GM12878 (cell line): ENCODE measurements at regions not wholly inside any gene's neighbourhood (a gene's known extent, or its start where the extent isn't known, plus 50 kb on each side); places are given as distances from the start of the nearest gene placed in this dataset.

Source experiments
- ATAC-seq: fragments of 200-7000 bp; cut with Tn5 transposase; 3 replicates; pipeline ENCODE4 v1.9.1; 2020; ENCODE audit warnings: mild to moderate bottlenecking, moderate library complexity
- BruUV-seq: library from RNA; stranded (reverse); fragments of 400-500 nt; replicated peaks from 2 replicates; lab custom pipeline; 2021; lab: Mats Ljungman, UMichigan
- CTCF ChIA-PET: fragments of 300-600 bp; sonication (Branson Sonifier 250); formaldehyde crosslinking; extraction: SDS; loops from one replicate; lab custom pipeline; 2021; ENCODE audit warnings: inconsistent platforms; lab: Yijun Ruan, JAX
- POLR2A ChIA-PET: fragments of 350-600 bp; formaldehyde crosslinking; extraction: SDS; loops from one replicate; lab custom pipeline; 2021; ENCODE audit warnings: inconsistent platforms; lab: Charles Lee
- RAD21 ChIA-PET: fragments of 300-600 bp; sonication (Branson Sonifier 250); formaldehyde crosslinking; loops from one replicate; lab custom pipeline; 2023; ENCODE audit warnings: antibody characterized with exemption; ENCODE audit not compliant: unreplicated experiment; lab: Charles Lee
- SMC1A ChIA-PET: fragments of 300-600 bp; sonication (Branson Sonifier 250); formaldehyde crosslinking; loops from one replicate; lab custom pipeline; 2023; ENCODE audit not compliant: unreplicated experiment, uncharacterized antibody; lab: Charles Lee
- DNase-seq: peaks from one replicate; pipeline ENCODE4 v3.0.0-alpha.2; 2011; ENCODE audit warnings: low read depth, low spot score
- FAIRE-seq: peaks from 3 replicates; lab custom pipeline; 2011; peaks lifted over from hg19 to GRCh38; lab: Jason Lieb, UNC
- H2AFZ ChIP-seq: 2 replicates; pipeline ENCODE4 v1.6.0; 2011; ENCODE audit warnings: low read depth, low read length, control low read depth; ENCODE audit not compliant: control insufficient read depth
- H3K27ac ChIP-seq: 2 replicates; pipeline ENCODE4 v1.5.1; 2011; ENCODE audit warnings: control low read depth; ENCODE audit not compliant: control insufficient read depth, insufficient read depth
- H3K27me3 ChIP-seq, 2 experiments: replicated peaks in 1 of 2; 2 replicates each; pipeline versions ENCODE4 v1.6.0 to v1.6.1; 2011; ENCODE audit warnings: low read length in 1 of 2; ENCODE audit not compliant: control insufficient read depth in 2 of 2, insufficient read depth in 2 of 2
- H3K36me3 ChIP-seq, 2 experiments: 2 replicates each; pipeline ENCODE4 v1.5.1; 2011; ENCODE audit warnings: low read length in 1 of 2; ENCODE audit not compliant: control insufficient read depth in 2 of 2, insufficient read depth in 2 of 2
- H3K4me1 ChIP-seq: 2 replicates; pipeline ENCODE4 v1.6.1; 2011; ENCODE audit warnings: mild to moderate bottlenecking, low read length, moderate library complexity, mixed read lengths; ENCODE audit not compliant: control insufficient read depth, insufficient read depth
- H3K4me2 ChIP-seq: 2 replicates; pipeline ENCODE4 v1.6.0; 2011; ENCODE audit warnings: control low read depth; ENCODE audit not compliant: control insufficient read depth, insufficient read depth
- H3K4me3 ChIP-seq: fragments of 200-600 bp; sonication (generic); 2 replicates; pipeline ENCODE4 v1.5.1; 2016
- H3K79me2 ChIP-seq: 2 replicates; pipeline ENCODE4 v1.6.0; 2011; ENCODE audit warnings: low read length; ENCODE audit not compliant: control insufficient read depth, insufficient read depth
- H3K9ac ChIP-seq: 2 replicates; pipeline ENCODE4 v1.8.0; 2011; ENCODE audit warnings: low read length, control low read depth, mixed read lengths; ENCODE audit not compliant: control insufficient read depth, insufficient read depth
- H3K9me3 ChIP-seq: replicated peaks from 3 replicates; pipeline ENCODE4 v1.5.1; 2011; ENCODE audit warnings: mild to moderate bottlenecking, low read length; ENCODE audit not compliant: control insufficient read depth, insufficient read depth
- H4K20me1 ChIP-seq: 2 replicates; pipeline ENCODE4 v1.6.0; 2011; ENCODE audit not compliant: control insufficient read depth, insufficient read depth
- ASH2L ChIP-seq: fragments of 300-600, 200-600 bp; sonication (generic); IDR thresholded peaks from 2 replicates; pipeline ENCODE4 v1.6.1; 2017; ENCODE audit warnings: low read depth, mild to moderate bottlenecking, borderline replicate concordance
- CREB1 ChIP-seq: IDR thresholded peaks from 2 replicates; pipeline ENCODE4 v1.6.1; 2012; ENCODE audit warnings: low read depth, mild to moderate bottlenecking, inconsistent platforms
- KAT2A ChIP-seq: conservative IDR thresholded peaks from 2 replicates; pipeline ENCODE4 v1.6.1; 2011; ENCODE audit warnings: low read depth, low read length; ENCODE audit not compliant: control insufficient read depth
- NR2C1 ChIP-seq: fragments of 450-650 bp; IDR thresholded peaks from 2 replicates; pipeline ENCODE4 v1.6.1; 2017; ENCODE audit warnings: antibody characterized with exemption, mild to moderate bottlenecking, moderate library complexity
- PML ChIP-seq: IDR thresholded peaks from 2 replicates; pipeline ENCODE4 v1.6.1; 2012; ENCODE audit warnings: low read length, inconsistent platforms
- POU2F2 ChIP-seq: IDR thresholded peaks from 3 replicates; pipeline ENCODE4 v1.6.1; 2011; ENCODE audit warnings: low read depth, mild to moderate bottlenecking, low read length, borderline replicate concordance
- SMAD1 ChIP-seq: fragments of 450-650 bp; IDR thresholded peaks from 2 replicates; pipeline ENCODE4 v1.6.1; 2018; ENCODE audit warnings: mild to moderate bottlenecking, low read depth; ENCODE audit not compliant: partially characterized antibody
- SREBF1 ChIP-seq: IDR thresholded peaks from 2 replicates; pipeline ENCODE4 v1.6.1; 2012; ENCODE audit warnings: mild to moderate bottlenecking, low read length
- SUZ12 ChIP-seq: fragments of 200-600 bp; sonication (generic); IDR thresholded peaks from one replicate; pipeline ENCODE4 v1.6.1; 2018; ENCODE audit warnings: antibody characterized with exemption, mild to moderate bottlenecking; ENCODE audit not compliant: unreplicated experiment
- TCF3 ChIP-seq: IDR thresholded peaks from 2 replicates; pipeline ENCODE4 v1.6.1; 2012; ENCODE audit warnings: low read depth, mild to moderate bottlenecking, low read length, borderline replicate concordance; ENCODE audit not compliant: insufficient read depth
- TCF7 ChIP-seq: IDR thresholded peaks from 2 replicates; pipeline ENCODE4 v1.6.1; 2014; ENCODE audit warnings: antibody characterized with exemption, borderline replicate concordance
- WGBS: methylation state at CpG from one replicate; pipeline ENCODE4 v1.1.6; 2016; ENCODE audit warnings: low lambda C conversion rate; ENCODE audit not compliant: insufficient replicate concordance, insufficient coverage; ENCODE audit errors: missing lambda C conversion rate; 5-methylcytosine and 5-hydroxymethylcytosine counted together
- in situ Hi-C: fragments of 300-500 bp; cut with MboI; formaldehyde crosslinking; loops from 9 replicates; pipeline ENCODE4 v1.14.3; 2018; ENCODE audit warnings: mixed read lengths
- intact Hi-C: fragments of 100-400 bp; cut with micrococcal nuclease; formaldehyde crosslinking; loops from one replicate; pipeline ENCODE4 v1.14.2; 2022; ENCODE audit not compliant: unreplicated experiment
- TF ChIP-seq, protein P1 (sequence below): fragments of 450-650 bp; formaldehyde crosslinking; IDR thresholded peaks from 2 replicates; pipeline ENCODE4 v1.5.0; 2022; ENCODE audit warnings: mild to moderate bottlenecking, missing genetic modification characterization
- TF ChIP-seq, protein P2 (sequence below): fragments of 450-650 bp; IDR thresholded peaks from 2 replicates; pipeline ENCODE4 v1.6.1; 2017; ENCODE audit warnings: mild to moderate bottlenecking, moderate library complexity

DNA sequence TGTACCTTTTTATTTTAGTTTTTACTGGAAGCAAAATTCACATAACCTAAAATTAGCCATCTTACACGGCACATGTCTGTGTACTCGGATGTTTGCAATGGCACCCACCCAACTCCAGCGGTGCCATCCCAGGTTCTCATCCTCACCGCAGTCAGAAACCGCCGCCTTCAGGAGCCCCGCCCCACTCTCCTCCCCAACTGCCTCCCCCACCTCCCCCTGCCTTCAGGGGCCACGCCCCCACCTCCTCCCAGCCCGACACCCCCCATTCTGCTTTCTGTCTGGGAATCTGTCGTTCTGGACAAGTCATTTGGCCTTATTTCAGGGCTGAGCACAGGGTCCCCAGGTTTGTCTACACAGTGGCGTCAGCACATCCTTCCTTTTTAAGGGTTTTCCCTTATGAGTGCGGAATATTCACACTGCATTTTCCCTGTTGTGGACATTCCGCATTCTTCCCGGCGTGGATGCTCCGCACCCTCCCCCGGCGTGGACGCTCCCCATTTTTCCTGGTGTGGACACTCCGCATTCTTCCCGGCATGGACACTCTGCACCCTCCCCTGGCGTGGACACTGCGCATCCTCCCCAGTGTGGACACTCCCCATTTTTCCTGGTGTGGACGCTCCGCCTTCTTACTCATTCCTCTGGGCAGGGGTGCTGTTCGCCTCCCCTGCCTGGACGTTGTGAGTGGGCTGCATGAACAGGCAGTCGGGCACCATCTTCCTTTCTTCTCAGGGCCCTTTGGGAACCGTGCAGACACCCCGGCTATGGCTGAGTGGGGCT, 135.4 kb upstream of the NKX1-1 start:
- DNase-seq (no peak), FAIRE-seq (no peak), ATAC-seq (no peak)
- no peak overlapping the region for H3K4me2 ChIP-seq
- H4K20me1 ChIP-seq, result no peaks in the 10 kb centered on the region
- RAD21 ChIA-PET, result no interaction called here
- POLR2A ChIA-PET, result no interaction called here
- H2AFZ ChIP-seq, result no peak overlapping the region
- in situ Hi-C loops, result no loop called here
- H3K4me3 ChIP-seq, result no peak overlapping the region
- no peaks in the 10 kb centered on the region for H3K36me3 ChIP-seq
- CTCF ChIA-PET, result no interaction called here
- no peaks in the 10 kb centered on the region for H3K9me3 ChIP-seq
- no peaks in the 10 kb centered on the region for H3K27me3 ChIP-seq
- no peaks in the 10 kb centered on the region for H3K4me1 ChIP-seq
- 46% methylated on average over 22 of the region's 30 CpGs for WGBS
- intact Hi-C loops, result no loop called here
- SMC1A ChIA-PET, result no interaction called here
- H3K79me2 ChIP-seq, result no peaks in the 10 kb centered on the region
- BruUV-seq, result no TSS peak
- no peak overlapping the region for H3K27ac ChIP-seq
- H3K9ac ChIP-seq, result no peak overlapping the region
- TF ChIP-seq POU2F2, result no peak
- TF ChIP-seq, protein P1, sequence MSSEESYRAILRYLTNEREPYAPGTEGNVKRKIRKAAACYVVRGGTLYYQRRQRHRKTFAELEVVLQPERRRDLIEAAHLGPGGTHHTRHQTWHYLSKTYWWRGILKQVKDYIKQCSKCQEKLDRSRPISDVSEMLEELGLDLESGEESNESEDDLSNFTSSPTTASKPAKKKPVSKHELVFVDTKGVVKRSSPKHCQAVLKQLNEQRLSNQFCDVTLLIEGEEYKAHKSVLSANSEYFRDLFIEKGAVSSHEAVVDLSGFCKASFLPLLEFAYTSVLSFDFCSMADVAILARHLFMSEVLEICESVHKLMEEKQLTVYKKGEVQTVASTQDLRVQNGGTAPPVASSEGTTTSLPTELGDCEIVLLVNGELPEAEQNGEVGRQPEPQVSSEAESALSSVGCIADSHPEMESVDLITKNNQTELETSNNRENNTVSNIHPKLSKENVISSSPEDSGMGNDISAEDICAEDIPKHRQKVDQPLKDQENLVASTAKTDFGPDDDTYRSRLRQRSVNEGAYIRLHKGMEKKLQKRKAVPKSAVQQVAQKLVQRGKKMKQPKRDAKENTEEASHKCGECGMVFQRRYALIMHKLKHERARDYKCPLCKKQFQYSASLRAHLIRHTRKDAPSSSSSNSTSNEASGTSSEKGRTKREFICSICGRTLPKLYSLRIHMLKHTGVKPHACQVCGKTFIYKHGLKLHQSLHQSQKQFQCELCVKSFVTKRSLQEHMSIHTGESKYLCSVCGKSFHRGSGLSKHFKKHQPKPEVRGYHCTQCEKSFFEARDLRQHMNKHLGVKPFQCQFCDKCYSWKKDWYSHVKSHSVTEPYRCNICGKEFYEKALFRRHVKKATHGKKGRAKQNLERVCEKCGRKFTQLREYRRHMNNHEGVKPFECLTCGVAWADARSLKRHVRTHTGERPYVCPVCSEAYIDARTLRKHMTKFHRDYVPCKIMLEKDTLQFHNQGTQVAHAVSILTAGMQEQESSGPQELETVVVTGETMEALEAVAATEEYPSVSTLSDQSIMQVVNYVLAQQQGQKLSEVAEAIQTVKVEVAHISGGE (CRISPR knock-in tag), result no peak
- no peak for TF ChIP-seq PML
- no peak for TF ChIP-seq ASH2L
- no peak for TF ChIP-seq SREBF1
- TF ChIP-seq NR2C1, result no peak
- TF ChIP-seq, protein P2, sequence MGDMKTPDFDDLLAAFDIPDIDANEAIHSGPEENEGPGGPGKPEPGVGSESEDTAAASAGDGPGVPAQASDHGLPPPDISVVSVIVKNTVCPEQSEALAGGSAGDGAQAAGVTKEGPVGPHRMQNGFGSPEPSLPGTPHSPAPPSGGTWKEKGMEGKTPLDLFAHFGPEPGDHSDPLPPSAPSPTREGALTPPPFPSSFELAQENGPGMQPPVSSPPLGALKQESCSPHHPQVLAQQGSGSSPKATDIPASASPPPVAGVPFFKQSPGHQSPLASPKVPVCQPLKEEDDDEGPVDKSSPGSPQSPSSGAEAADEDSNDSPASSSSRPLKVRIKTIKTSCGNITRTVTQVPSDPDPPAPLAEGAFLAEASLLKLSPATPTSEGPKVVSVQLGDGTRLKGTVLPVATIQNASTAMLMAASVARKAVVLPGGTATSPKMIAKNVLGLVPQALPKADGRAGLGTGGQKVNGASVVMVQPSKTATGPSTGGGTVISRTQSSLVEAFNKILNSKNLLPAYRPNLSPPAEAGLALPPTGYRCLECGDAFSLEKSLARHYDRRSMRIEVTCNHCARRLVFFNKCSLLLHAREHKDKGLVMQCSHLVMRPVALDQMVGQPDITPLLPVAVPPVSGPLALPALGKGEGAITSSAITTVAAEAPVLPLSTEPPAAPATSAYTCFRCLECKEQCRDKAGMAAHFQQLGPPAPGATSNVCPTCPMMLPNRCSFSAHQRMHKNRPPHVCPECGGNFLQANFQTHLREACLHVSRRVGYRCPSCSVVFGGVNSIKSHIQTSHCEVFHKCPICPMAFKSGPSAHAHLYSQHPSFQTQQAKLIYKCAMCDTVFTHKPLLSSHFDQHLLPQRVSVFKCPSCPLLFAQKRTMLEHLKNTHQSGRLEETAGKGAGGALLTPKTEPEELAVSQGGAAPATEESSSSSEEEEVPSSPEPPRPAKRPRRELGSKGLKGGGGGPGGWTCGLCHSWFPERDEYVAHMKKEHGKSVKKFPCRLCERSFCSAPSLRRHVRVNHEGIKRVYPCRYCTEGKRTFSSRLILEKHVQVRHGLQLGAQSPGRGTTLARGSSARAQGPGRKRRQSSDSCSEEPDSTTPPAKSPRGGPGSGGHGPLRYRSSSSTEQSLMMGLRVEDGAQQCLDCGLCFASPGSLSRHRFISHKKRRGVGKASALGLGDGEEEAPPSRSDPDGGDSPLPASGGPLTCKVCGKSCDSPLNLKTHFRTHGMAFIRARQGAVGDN, result no peak
- no peak for TF ChIP-seq TCF7
- no peak for TF ChIP-seq SMAD1
- TF ChIP-seq CREB1, result no peak
- TF ChIP-seq TCF3, result no peak
- no peak for TF ChIP-seq KAT2A
- no peak for TF ChIP-seq SUZ12
